Osteocyte (in vitro differentiated cells): ENCODE measurements at regions not wholly inside any gene's neighbourhood (a gene's known extent, or its start where the extent isn't known, plus 50 kb on each side); places are given as distances from the start of the nearest gene placed in this dataset.

Source experiments
- DNase-seq: peaks from one replicate; pipeline ENCODE4 v3.0.0; 2021; ENCODE audit warnings: mixed read lengths; ENCODE audit not compliant: unreplicated experiment; ENCODE audit errors: extremely low spot score
- H3K27ac Mint-ChIP-seq: one replicate; pipeline ENCODE4 v1.8.0; 2021; ENCODE audit warnings: mild to moderate bottlenecking, mixed read lengths; ENCODE audit not compliant: unreplicated experiment
- H3K27me3 Mint-ChIP-seq: one replicate; pipeline ENCODE4 v1.8.0; 2021; ENCODE audit warnings: mixed read lengths; ENCODE audit not compliant: unreplicated experiment
- H3K36me3 Mint-ChIP-seq: one replicate; pipeline ENCODE4 v1.8.0; 2021; ENCODE audit warnings: mixed read lengths; ENCODE audit not compliant: unreplicated experiment
- H3K4me1 Mint-ChIP-seq: one replicate; pipeline ENCODE4 v1.8.0; 2021; ENCODE audit warnings: mixed read lengths; ENCODE audit not compliant: unreplicated experiment
- H3K4me3 Mint-ChIP-seq: one replicate; pipeline ENCODE4 v1.8.0; 2021; ENCODE audit warnings: mild to moderate bottlenecking, moderate library complexity, mixed read lengths; ENCODE audit not compliant: unreplicated experiment
- H3K9me3 Mint-ChIP-seq: one replicate; pipeline ENCODE4 v1.8.0; 2021; ENCODE audit warnings: mixed read lengths; ENCODE audit not compliant: unreplicated experiment
- TF ChIP-seq, protein P1 (sequence below): fragments of 200-600 bp; sonication (generic); IDR thresholded peaks from 2 replicates; pipeline ENCODE4 v1.5.0; 2021; ENCODE audit warnings: antibody characterized with exemption, mild to moderate bottlenecking, moderate library complexity

DNA sequence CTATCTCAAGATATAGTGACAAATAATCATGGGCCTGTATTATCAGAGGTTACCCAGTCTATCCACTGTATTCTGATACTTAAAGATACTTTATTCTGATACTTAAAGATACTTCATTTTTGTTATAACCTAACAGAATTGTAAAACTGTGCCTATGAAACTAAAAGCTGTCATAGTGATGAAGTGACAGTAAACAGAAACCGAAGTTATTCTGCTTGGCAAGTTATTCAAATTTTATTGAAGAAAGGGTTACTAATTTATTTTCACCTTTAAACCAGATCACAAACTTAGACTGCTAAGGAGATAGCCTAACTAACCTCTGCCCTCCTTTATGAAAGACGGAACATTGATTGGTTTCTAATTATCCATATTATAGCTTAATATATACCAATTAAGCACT is 604.6 kb upstream of the IMPG1 start:
- H3K9me3 Mint-ChIP-seq = no peaks in the 10 kb centered on the region
- H3K27ac Mint-ChIP-seq = no peak overlapping the region
- peaks cover 2% of the 10 kb centered on the region for H3K27me3 Mint-ChIP-seq
- no peak for DNase-seq
- no peaks in the 10 kb centered on the region for H3K36me3 Mint-ChIP-seq
- TF ChIP-seq, protein P1, sequence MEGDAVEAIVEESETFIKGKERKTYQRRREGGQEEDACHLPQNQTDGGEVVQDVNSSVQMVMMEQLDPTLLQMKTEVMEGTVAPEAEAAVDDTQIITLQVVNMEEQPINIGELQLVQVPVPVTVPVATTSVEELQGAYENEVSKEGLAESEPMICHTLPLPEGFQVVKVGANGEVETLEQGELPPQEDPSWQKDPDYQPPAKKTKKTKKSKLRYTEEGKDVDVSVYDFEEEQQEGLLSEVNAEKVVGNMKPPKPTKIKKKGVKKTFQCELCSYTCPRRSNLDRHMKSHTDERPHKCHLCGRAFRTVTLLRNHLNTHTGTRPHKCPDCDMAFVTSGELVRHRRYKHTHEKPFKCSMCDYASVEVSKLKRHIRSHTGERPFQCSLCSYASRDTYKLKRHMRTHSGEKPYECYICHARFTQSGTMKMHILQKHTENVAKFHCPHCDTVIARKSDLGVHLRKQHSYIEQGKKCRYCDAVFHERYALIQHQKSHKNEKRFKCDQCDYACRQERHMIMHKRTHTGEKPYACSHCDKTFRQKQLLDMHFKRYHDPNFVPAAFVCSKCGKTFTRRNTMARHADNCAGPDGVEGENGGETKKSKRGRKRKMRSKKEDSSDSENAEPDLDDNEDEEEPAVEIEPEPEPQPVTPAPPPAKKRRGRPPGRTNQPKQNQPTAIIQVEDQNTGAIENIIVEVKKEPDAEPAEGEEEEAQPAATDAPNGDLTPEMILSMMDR = no peak
- no peaks in the 10 kb centered on the region for H3K4me1 Mint-ChIP-seq
- H3K4me3 Mint-ChIP-seq = no peak overlapping the region

DNA sequence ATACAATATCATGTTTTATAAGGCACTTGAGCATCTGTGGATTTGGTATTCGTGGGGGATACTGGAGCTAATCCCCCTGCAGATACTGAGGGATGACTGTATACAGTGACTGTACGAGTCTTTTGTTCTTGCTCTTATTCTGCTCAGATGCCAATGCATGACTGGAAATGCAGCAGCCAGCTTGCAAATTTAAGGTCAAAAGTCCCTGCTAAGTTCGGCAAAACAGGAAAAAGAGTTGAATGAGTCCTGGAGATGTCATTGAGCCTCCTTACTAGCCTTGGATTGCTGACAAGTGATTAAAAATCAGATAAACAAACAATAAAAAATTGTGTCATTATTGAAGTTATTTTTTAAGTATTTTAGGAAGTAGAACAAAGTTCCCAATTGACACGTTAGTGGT is 599.3 kb upstream of the IMPG1 start:
- DNase-seq = no peak
- TF ChIP-seq, protein P1 = no peak
- Mint-ChIP-seq H3K27ac (no peak overlapping the region), H3K4me3 (no peak overlapping the region), H3K4me1 (no peaks in the 10 kb centered on the region), H3K9me3 (no peaks in the 10 kb centered on the region), H3K27me3 (peaks cover 7% of the 10 kb centered on the region), H3K36me3 (no peaks in the 10 kb centered on the region)

DNA sequence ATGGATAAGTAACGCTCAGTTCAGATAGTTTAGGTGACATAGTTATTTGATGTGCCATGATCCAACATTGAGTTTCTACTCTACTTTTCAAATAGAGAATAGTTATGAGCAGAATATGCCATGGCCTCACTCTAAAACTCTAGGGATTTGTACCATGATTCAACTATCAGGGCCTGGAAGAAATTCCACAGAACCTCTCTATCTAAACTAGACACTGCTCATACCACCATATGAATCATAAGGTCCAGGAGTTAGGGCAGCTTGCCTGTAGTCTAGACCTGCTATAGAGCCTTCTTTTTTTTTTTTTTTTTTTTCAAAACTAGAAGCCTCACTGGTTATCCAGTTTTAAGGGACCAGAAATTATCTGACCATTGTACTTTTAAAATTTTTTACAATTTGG is 571.8 kb upstream of the IMPG1 start:
- Mint-ChIP-seq H3K4me3 (no peak overlapping the region), H3K27me3 (peaks cover 3% of the 10 kb centered on the region), H3K27ac (no peak overlapping the region), H3K9me3 (no peaks in the 10 kb centered on the region), H3K4me1 (no peaks in the 10 kb centered on the region), H3K36me3 (no peaks in the 10 kb centered on the region)
- no peak for DNase-seq
- TF ChIP-seq, protein P1 = no peak

DNA sequence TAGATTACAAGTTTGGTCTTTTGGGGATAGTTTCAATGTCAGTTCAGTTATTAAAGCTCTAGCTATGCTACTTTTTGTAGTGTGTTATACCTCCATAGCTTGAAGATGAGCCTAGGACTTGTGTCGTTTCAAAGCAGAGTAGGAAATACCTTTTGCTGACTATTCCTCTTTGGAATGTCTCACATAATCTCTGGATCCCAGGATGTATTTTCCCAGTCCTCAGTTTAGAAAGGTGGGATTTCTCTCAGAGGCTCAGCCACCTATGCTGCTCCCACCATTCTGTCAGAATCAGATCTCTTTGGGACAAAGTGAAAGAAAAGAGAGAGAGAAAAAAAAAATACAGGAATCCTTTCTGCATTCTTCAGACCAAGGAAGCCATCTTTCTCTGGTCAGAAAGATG is 567.5 kb upstream of the IMPG1 start:
- no peak for DNase-seq
- Mint-ChIP-seq H3K36me3 (no peaks in the 10 kb centered on the region), H3K27ac (no peak overlapping the region), H3K9me3 (no peaks in the 10 kb centered on the region), H3K27me3 (no peaks in the 10 kb centered on the region), H3K4me3 (no peak overlapping the region), H3K4me1 (no peaks in the 10 kb centered on the region)
- TF ChIP-seq, protein P1 = no peak

DNA sequence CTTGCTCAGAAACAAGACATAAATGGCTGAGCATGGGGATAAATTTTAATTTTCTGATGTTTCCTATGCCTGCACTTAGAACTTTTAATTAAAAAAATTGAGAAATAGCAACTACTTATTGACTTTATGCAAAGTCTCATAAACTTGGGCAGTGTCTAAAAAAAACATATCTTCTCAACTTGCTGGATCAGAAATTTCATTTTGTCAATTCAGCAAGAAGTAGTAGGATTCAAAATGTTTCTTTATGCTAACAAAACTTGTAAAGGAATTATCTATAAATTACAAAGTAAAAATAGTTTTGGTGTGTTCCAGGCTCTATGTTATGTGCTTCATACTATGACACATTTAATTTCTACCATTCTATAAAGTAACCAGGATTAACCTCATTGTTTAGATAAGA is 562.2 kb upstream of the IMPG1 start:
- Mint-ChIP-seq H3K9me3 (no peaks in the 10 kb centered on the region), H3K27me3 (no peaks in the 10 kb centered on the region), H3K4me3 (no peak overlapping the region), H3K4me1 (no peaks in the 10 kb centered on the region), H3K27ac (no peak overlapping the region), H3K36me3 (no peaks in the 10 kb centered on the region)
- TF ChIP-seq, protein P1 = no peak
- no peak for DNase-seq
